H9 (cell line): ENCODE measurements at regions not wholly inside any gene's neighbourhood (a gene's known extent, or its start where the extent isn't known, plus 50 kb on each side); places are given as distances from the start of the nearest gene placed in this dataset.

Source experiments
- DNase-seq: peaks from one replicate; pipeline ENCODE4 v3.0.0-alpha.2; 2017
- H2AFZ ChIP-seq: one replicate; pipeline ENCODE4 v1.6.1; 2013; ENCODE audit warnings: mild to moderate bottlenecking, low read length, control low read depth, moderate library complexity
- H2AK5ac ChIP-seq: 2 replicates; pipeline ENCODE4 v1.6.1; 2013; ENCODE audit warnings: low read length, control low read depth, mixed read lengths; ENCODE audit not compliant: insufficient read length
- H2BK120ac ChIP-seq: one replicate; pipeline ENCODE4 v1.6.1; 2013; ENCODE audit warnings: low read depth, mild to moderate bottlenecking, low read length, control low read depth, inconsistent platforms; ENCODE audit not compliant: poor library complexity, severe bottlenecking
- H2BK12ac ChIP-seq: 2 replicates; pipeline ENCODE4 v1.6.1; 2013; ENCODE audit warnings: low read length, control low read depth, mixed read lengths, low read depth; ENCODE audit not compliant: insufficient read length
- H2BK15ac ChIP-seq: 2 replicates; pipeline ENCODE4 v1.6.1; 2013; ENCODE audit warnings: low read depth, low read length, control low read depth
- H2BK20ac ChIP-seq: one replicate; pipeline ENCODE4 v1.6.1; 2013; ENCODE audit warnings: low read depth, mild to moderate bottlenecking, low read length, control low read depth, inconsistent platforms; ENCODE audit not compliant: poor library complexity, severe bottlenecking
- H2BK5ac ChIP-seq: 2 replicates; pipeline ENCODE4 v1.6.1; 2013; ENCODE audit warnings: low read length, control low read depth, mixed read lengths; ENCODE audit not compliant: insufficient read length
- H3K14ac ChIP-seq: 2 replicates; pipeline ENCODE4 v1.6.1; 2013; ENCODE audit warnings: low read length, control low read depth; ENCODE audit not compliant: insufficient read depth
- H3K18ac ChIP-seq: 2 replicates; pipeline ENCODE4 v1.6.1; 2013; ENCODE audit warnings: low read depth, mild to moderate bottlenecking, mixed read lengths, low read length, control low read depth; ENCODE audit not compliant: insufficient read length
- H3K23ac ChIP-seq: 2 replicates; pipeline ENCODE4 v1.6.1; 2013; ENCODE audit warnings: low read length, control low read depth, mixed read lengths, low read depth; ENCODE audit not compliant: insufficient read length
- H3K23me2 ChIP-seq: 2 replicates; pipeline ENCODE4 v1.6.1; 2013; ENCODE audit warnings: low read depth, mild to moderate bottlenecking, mixed read lengths, low read length, control low read depth; ENCODE audit not compliant: insufficient read length, poor library complexity, severe bottlenecking
- H3K27ac ChIP-seq: 2 replicates; pipeline ENCODE4 v1.5.1; 2013; ENCODE audit warnings: low read length, control low read depth, mixed read lengths, low read depth; ENCODE audit not compliant: insufficient read length
- H3K27me3 ChIP-seq: 2 replicates; pipeline ENCODE4 v1.6.1; 2013; ENCODE audit warnings: low read length, control low read depth, inconsistent platforms; ENCODE audit not compliant: insufficient read depth
- H3K4ac ChIP-seq: 2 replicates; pipeline ENCODE4 v1.6.1; 2013; ENCODE audit warnings: low read depth, mild to moderate bottlenecking, control low read depth, inconsistent platforms, low read length, moderate library complexity
- H3K4me1 ChIP-seq: 2 replicates; pipeline ENCODE4 v1.6.1; 2013; ENCODE audit warnings: low read length, control low read depth, inconsistent platforms; ENCODE audit not compliant: insufficient read depth
- H3K4me2 ChIP-seq: 2 replicates; pipeline ENCODE4 v1.6.1; 2013; ENCODE audit warnings: low read length, control low read depth, mixed read lengths; ENCODE audit not compliant: insufficient read length, insufficient read depth
- H3K56ac ChIP-seq: 2 replicates; pipeline ENCODE4 v1.6.1; 2013; ENCODE audit warnings: low read depth, mild to moderate bottlenecking, mixed read lengths, low read length, control low read depth; ENCODE audit not compliant: insufficient read length
- H3K79me1 ChIP-seq: 2 replicates; pipeline ENCODE4 v1.6.1; 2013; ENCODE audit warnings: low read depth, mild to moderate bottlenecking, moderate library complexity, low read length, control low read depth, inconsistent platforms; ENCODE audit not compliant: insufficient read depth, poor library complexity, severe bottlenecking
- H3K79me2 ChIP-seq: 2 replicates; pipeline ENCODE4 v1.6.1; 2013; ENCODE audit warnings: low read length, control low read depth, inconsistent platforms; ENCODE audit not compliant: insufficient read depth
- H3K9ac ChIP-seq: 2 replicates; pipeline ENCODE4 v1.6.1; 2013; ENCODE audit warnings: low read length, control low read depth, mixed read lengths; ENCODE audit not compliant: insufficient read length; ENCODE audit errors: extremely low read depth
- H3K9me3 ChIP-seq: one replicate; pipeline ENCODE4 v1.6.1; 2013; ENCODE audit warnings: low read depth, low read length, inconsistent platforms; ENCODE audit not compliant: control insufficient read depth
- H3T11ph ChIP-seq: one replicate; pipeline ENCODE4 v1.6.1; 2013; ENCODE audit warnings: mild to moderate bottlenecking, low read length, control low read depth, inconsistent platforms
- H4K20me1 ChIP-seq: one replicate; pipeline ENCODE4 v1.6.1; 2013; ENCODE audit not compliant: control insufficient read depth, insufficient read length, insufficient read depth
- H4K5ac ChIP-seq: 2 replicates; pipeline ENCODE4 v1.6.1; 2013; ENCODE audit warnings: low read depth, mild to moderate bottlenecking, mixed read lengths, low read length, control low read depth; ENCODE audit not compliant: insufficient read length
- H4K8ac ChIP-seq: replicated peaks from 2 replicates; pipeline ENCODE4 v1.6.1; 2013; ENCODE audit warnings: low read length, control low read depth, mixed read lengths, low read depth; ENCODE audit not compliant: insufficient read length
- H4K91ac ChIP-seq: 2 replicates; pipeline ENCODE4 v1.6.1; 2013; ENCODE audit warnings: low read depth, mild to moderate bottlenecking, moderate library complexity, mixed read lengths, low read length, control low read depth; ENCODE audit not compliant: insufficient read length
- H3K27ac Mint-ChIP-seq, 3 experiments: 2 replicates in 2 of 3; 3 replicates in 1 of 3; pipeline ENCODE4 v1.8.0; 2020 to 2021; ENCODE audit warnings: mixed read lengths in 3 of 3, mild to moderate bottlenecking in 1 of 3, moderate library complexity in 1 of 3
- H3K27me3 Mint-ChIP-seq: 2 replicates; pipeline ENCODE4 v1.8.0; 2021; ENCODE audit warnings: low read depth, mild to moderate bottlenecking, moderate library complexity, mixed read lengths
- H3K36me3 Mint-ChIP-seq, 3 experiments: 2 replicates in 2 of 3; 3 replicates in 1 of 3; pipeline ENCODE4 v1.8.0; 2020 to 2021; ENCODE audit warnings: low read depth in 3 of 3, mixed read lengths in 3 of 3; ENCODE audit not compliant: insufficient read depth in 1 of 3
- H3K4me1 Mint-ChIP-seq, 2 experiments: 2 replicates each; pipeline ENCODE4 v1.8.0; 2020; ENCODE audit warnings: mixed read lengths in 2 of 2
- H3K4me3 Mint-ChIP-seq, 2 experiments: 2 replicates in 1 of 2; 3 replicates in 1 of 2; pipeline ENCODE4 v1.8.0; 2020 to 2021; ENCODE audit warnings: mild to moderate bottlenecking in 2 of 2, mixed read lengths in 2 of 2, moderate library complexity in 1 of 2
- H3K9me3 Mint-ChIP-seq, 2 experiments: 2 replicates in 1 of 2; 3 replicates in 1 of 2; pipeline ENCODE4 v1.8.0; 2020; ENCODE audit warnings: mild to moderate bottlenecking in 2 of 2, mixed read lengths in 2 of 2, moderate library complexity in 1 of 2
- WGBS: extraction: QIAGEN DNeasy Blood & Tissue Kit; methylation state at CpG from one replicate; pipeline ENCODE4 v1.1.7; 2013; ENCODE audit warnings: missing lambda C conversion rate, low lambda C conversion rate, mixed read lengths; ENCODE audit not compliant: insufficient read length; ENCODE audit errors: extremely low coverage; 5-methylcytosine and 5-hydroxymethylcytosine counted together
- TF ChIP-seq, protein P1 (sequence below): fragments of 200-600 bp; sonication (generic); conservative IDR thresholded peaks from 3 replicates; pipeline ENCODE4 v1.8.0; 2021; ENCODE audit warnings: antibody characterized with exemption, mild to moderate bottlenecking

DNA sequence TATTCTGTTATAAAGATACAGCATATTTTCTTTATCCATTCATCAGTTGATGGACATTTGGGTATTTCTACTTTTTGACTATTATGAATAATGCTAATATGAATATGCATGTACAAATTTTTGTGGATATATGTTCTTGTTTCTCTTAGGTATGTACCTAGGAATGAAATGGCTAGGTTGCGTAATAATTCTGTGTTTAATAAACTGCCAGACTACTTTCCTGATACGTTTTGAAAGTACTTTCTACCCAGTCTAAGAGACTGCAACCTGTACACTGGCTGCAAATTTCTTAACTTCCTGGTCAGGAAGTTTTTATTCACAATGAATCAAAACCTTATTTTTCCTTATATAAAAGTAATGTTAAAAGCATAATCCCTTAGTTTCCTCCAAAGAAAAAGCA, 93.9 kb upstream of the STARD4 start:
- Histone ChIP-seq H2AK5ac (no peak overlapping the region), H3K23ac (no peak overlapping the region), H4K5ac (no peak overlapping the region), H3K27ac (no peak overlapping the region), H3K18ac (no peak overlapping the region), H3K4me2 (no peak overlapping the region), H3K79me2 (no peaks in the 10 kb centered on the region), H2BK120ac (no peak overlapping the region), H2BK20ac (no peak overlapping the region), H4K20me1 (no peaks in the 10 kb centered on the region), H3K4ac (no peak overlapping the region), H4K8ac (no peak overlapping the region), H3K9ac (no peak overlapping the region), H2BK12ac (no peak overlapping the region), H3K27me3 (no peaks in the 10 kb centered on the region), H2BK5ac (no peak overlapping the region), H3K79me1 (no peaks in the 10 kb centered on the region), H2AFZ (no peak overlapping the region), H3K14ac (no peak overlapping the region), H3T11ph (no peak overlapping the region), H3K9me3 (no peaks in the 10 kb centered on the region), H3K56ac (no peak overlapping the region), H2BK15ac (no peak overlapping the region), H3K23me2 (no peaks in the 10 kb centered on the region), H3K4me1 (no peaks in the 10 kb centered on the region), H4K91ac (no peak overlapping the region)
- Mint-ChIP-seq H3K9me3 (peaks cover 6% of the 10 kb centered on the region in 2 experiments; a peak in 3 of 5 replicates), H3K4me1 (peaks cover 9% of the 10 kb centered on the region in 2 experiments), H3K27me3 (no peaks in the 10 kb centered on the region), H3K4me3 (no peak overlapping the region), H3K36me3 (peaks cover 0 to 2% (median 2%) of the 10 kb centered on the region in 3 experiments; a peak in 1 of 7 replicates), H3K27ac (no peak overlapping the region)
- no CpG with 5 or more reads among the region's 2 CpGs for WGBS
- TF ChIP-seq, protein P1, sequence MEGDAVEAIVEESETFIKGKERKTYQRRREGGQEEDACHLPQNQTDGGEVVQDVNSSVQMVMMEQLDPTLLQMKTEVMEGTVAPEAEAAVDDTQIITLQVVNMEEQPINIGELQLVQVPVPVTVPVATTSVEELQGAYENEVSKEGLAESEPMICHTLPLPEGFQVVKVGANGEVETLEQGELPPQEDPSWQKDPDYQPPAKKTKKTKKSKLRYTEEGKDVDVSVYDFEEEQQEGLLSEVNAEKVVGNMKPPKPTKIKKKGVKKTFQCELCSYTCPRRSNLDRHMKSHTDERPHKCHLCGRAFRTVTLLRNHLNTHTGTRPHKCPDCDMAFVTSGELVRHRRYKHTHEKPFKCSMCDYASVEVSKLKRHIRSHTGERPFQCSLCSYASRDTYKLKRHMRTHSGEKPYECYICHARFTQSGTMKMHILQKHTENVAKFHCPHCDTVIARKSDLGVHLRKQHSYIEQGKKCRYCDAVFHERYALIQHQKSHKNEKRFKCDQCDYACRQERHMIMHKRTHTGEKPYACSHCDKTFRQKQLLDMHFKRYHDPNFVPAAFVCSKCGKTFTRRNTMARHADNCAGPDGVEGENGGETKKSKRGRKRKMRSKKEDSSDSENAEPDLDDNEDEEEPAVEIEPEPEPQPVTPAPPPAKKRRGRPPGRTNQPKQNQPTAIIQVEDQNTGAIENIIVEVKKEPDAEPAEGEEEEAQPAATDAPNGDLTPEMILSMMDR = no peak
- DNase-seq = no peak
